ENCODE measurements at regions not wholly inside any gene's neighbourhood (a gene's known extent, or its start where the extent isn't known, plus 50 kb on each side); places are given as distances from the start of the nearest gene placed in this dataset.

GRCh38 chr13:43980587-43980986 lies 100.9 kb downstream of the LACC1 start:
- no peaks in the 10 kb centered on the region for H3K79me2 ChIP-seq (ENCODE audit: control insufficient read depth in 1 of 2, insufficient read depth in 2 of 2, low read length in 2 of 2)
- no peak for FAIRE-seq
- H3K18ac ChIP-seq (ENCODE audit: extremely low read depth, low read length) = no peak overlapping the region
- H3K4me3 ChIP-seq (ENCODE audit: extremely low read depth in 1 of 4, insufficient read depth in 2 of 4, low read depth in 3 of 4, low read length in 4 of 4) = no peak overlapping the region
- no peaks in the 10 kb centered on the region for H3K9me3 ChIP-seq (ENCODE audit: insufficient read depth in 2 of 2, low read depth in 1 of 2, low read length in 1 of 2)
- H3K9ac ChIP-seq (replicated peaks in 1 of 4; ENCODE audit: extremely low read depth in 1 of 4, low read depth in 3 of 4, low read length in 3 of 4) = no peak overlapping the region
- no peak overlapping the region for H2BK5ac ChIP-seq (ENCODE audit: low read depth, low read length)
- H3K4me2 ChIP-seq (ENCODE audit: insufficient read depth in 1 of 2, low read depth in 2 of 2, low read length in 2 of 2) = no peak overlapping the region
- H3K4ac ChIP-seq (replicated peaks; ENCODE audit: insufficient read length, low read depth, low read length) = no peak overlapping the region
- H4K8ac ChIP-seq (ENCODE audit: extremely low read depth, insufficient read depth, low read length) = no peak overlapping the region
- H3K27ac ChIP-seq (ENCODE audit: low read depth, low read length) = no peak overlapping the region
- no peak overlapping the region for H4K5ac ChIP-seq (ENCODE audit: insufficient read length, low read depth, low read length)
- H3K14ac ChIP-seq (ENCODE audit: insufficient read length) = no peak overlapping the region
- peaks cover 0 to 2% (median 0%) of the 10 kb centered on the region in 4 experiments; a peak in 1 of 7 replicates for H3K4me1 ChIP-seq (replicated peaks in 1 of 4; ENCODE audit: control insufficient read depth in 3 of 4, insufficient read depth in 4 of 4, low read length in 3 of 4)
- WGBS, 2 experiments (ENCODE audit: extremely low coverage in 1 of 2, insufficient coverage in 1 of 2, insufficient read length in 1 of 2, insufficient replicate concordance in 2 of 2, low coverage in 1 of 2, low lambda C conversion rate in 2 of 2, missing lambda C conversion rate in 1 of 2) = 67% methylated on average over 1 of the region's 1 CpG; no CpG with 5 or more reads in 1 of the 2 experiments
- H2AFZ ChIP-seq (ENCODE audit: low read length) = no peak overlapping the region
- H3K27me3 ChIP-seq (replicated peaks in 1 of 4; ENCODE audit: control insufficient read depth in 3 of 4, extremely low read depth in 1 of 4, insufficient read depth in 3 of 4, low read length in 3 of 4) = no peaks in the 10 kb centered on the region; a peak in 1 of 7 replicates
- H4K20me1 ChIP-seq (replicated peaks in 1 of 2; ENCODE audit: control insufficient read depth in 1 of 2, insufficient read depth in 2 of 2, low read length in 2 of 2) = no peaks in the 10 kb centered on the region
- H4K91ac ChIP-seq (replicated peaks; ENCODE audit: insufficient read length, low read length) = no peak overlapping the region
- no peak overlapping the region for H2BK15ac ChIP-seq (ENCODE audit: low read length)
- H3K23ac ChIP-seq (ENCODE audit: insufficient read length) = no peak overlapping the region
- CTCF ChIA-PET (ENCODE audit: partially characterized antibody) = interaction anchor here (0.6 to 2.7 kb wide), 7 partner anchors 9 to 417 kb away, joined by 3 to 16 read pairs (median 4); no protein-coding TSS in a partner anchor
- H3K56ac ChIP-seq (replicated peaks; ENCODE audit: insufficient read length, low read depth, low read length) = no peak overlapping the region
- POLR2A ChIA-PET (ENCODE audit: partially characterized antibody) = no interaction called here
- no peak for DNase-seq (ENCODE audit: low read depth in 1 of 2, low spot score in 2 of 2)
- H3K23me2 ChIP-seq (ENCODE audit: low read depth, low read length) = no peaks in the 10 kb centered on the region
- H2BK20ac ChIP-seq (ENCODE audit: low read length) = no peak overlapping the region
- no peak overlapping the region for H2BK12ac ChIP-seq (ENCODE audit: low read depth, low read length)
- H3K36me3 ChIP-seq (ENCODE audit: control insufficient read depth in 2 of 4, insufficient read depth in 4 of 4, low read length in 3 of 4) = no peaks in the 10 kb centered on the region
- no peak overlapping the region for H2BK120ac ChIP-seq (replicated peaks; ENCODE audit: low read depth, low read length)
- no peaks in the 10 kb centered on the region for H3K79me1 ChIP-seq (ENCODE audit: low read depth, low read length)
- H2AK5ac ChIP-seq (ENCODE audit: low read depth, low read length) = no peak overlapping the region
- TF ChIP-seq SP1 (IDR thresholded peaks at IDR 0.05; ENCODE audit: low read depth, low read length) (no peak), RFX5 (IDR thresholded peaks at IDR 0.05; ENCODE audit: borderline replicate concordance, low read depth, low read length) (no peak), TBP (IDR thresholded peaks at IDR 0.05; ENCODE audit: low read depth, low read length) (no peak), TEAD4 (IDR thresholded peaks at IDR 0.05; ENCODE audit: low read depth, low read length) (no peak), POLR2AphosphoS5 (IDR thresholded peaks at IDR 0.05; ENCODE audit: low read depth, low read length) (no peak), EZH2 (IDR thresholded peaks at IDR 0.05; ENCODE audit: low read depth, low read length, severe bottlenecking) (no peak), SRF (IDR thresholded peaks at IDR 0.05; ENCODE audit: low read depth, low read length) (no peak), SIRT6 (IDR thresholded peaks at IDR 0.05; ENCODE audit: low read length) (no peak), SAP30 (IDR thresholded peaks at IDR 0.05; ENCODE audit: insufficient read depth, insufficient replicate concordance, low read length) (no peak)
